Right lung (tissue), 2 donors: ENCODE measurements at regions not wholly inside any gene's neighbourhood (a gene's known extent, or its start where the extent isn't known, plus 50 kb on each side); places are given as distances from the start of the nearest gene placed in this dataset.
A peak's percentile ranks its signal among the peaks of the same experiment; 100 is the strongest.
"Not testable (repeated sequence)": the region's sequence is repeated elsewhere in the genome, so short reads cannot be mapped to it uniquely, and the experiment has no call there.

ENCODE experiments used
- DNase-seq, 2 donors: peaks; one replicate each; pipeline ENCODE4 v3.0.0-alpha.2; 2013

GRCh38 chr21:17679002-17679600 lies 66.4 kb upstream of the BTG3 start:
- DNase-seq: peak; percentile 29 to 49

GRCh38 chr21:17676930-17677329 lies 64.2 kb upstream of the BTG3 start:
- not testable (repeated sequence) for DNase-seq

GRCh38 chr21:17674106-17674505 lies 61.4 kb upstream of the BTG3 start:
- DNase-seq: no peak

GRCh38 chr21:17673261-17674020 lies 60.7 kb upstream of the BTG3 start:
- no peak for DNase-seq

GRCh38 chr21:17671733-17672132 lies 59.0 kb upstream of the BTG3 start:
- DNase-seq: no peak

- no peak for DNase-seq
These were observed 55.9 kb upstream of the BTG3 start for GRCh38 chr21:17668479-17669140.

- DNase-seq: no peak
These were observed 54.6 kb upstream of the BTG3 start for GRCh38 chr21:17667256-17667655.
